Neural crest cell (in vitro differentiated cells): ENCODE measurements at regions not wholly inside any gene's neighbourhood (a gene's known extent, or its start where the extent isn't known, plus 50 kb on each side); places are given as distances from the start of the nearest gene placed in this dataset.
"Not testable (repeated sequence)": the region's sequence is repeated elsewhere in the genome, so short reads cannot be mapped to it uniquely, and the experiment has no call there.

Experiments used
- DNase-seq: peaks from one replicate; pipeline ENCODE4 v3.0.0; 2021; ENCODE audit warnings: low read depth, mixed read lengths, low spot score
- H3K27ac Mint-ChIP-seq: one replicate; pipeline ENCODE4 v1.8.0; 2021; ENCODE audit warnings: mild to moderate bottlenecking, mixed read lengths; ENCODE audit not compliant: unreplicated experiment
- H3K27me3 Mint-ChIP-seq: 2 replicates; pipeline ENCODE4 v1.8.0; 2021; ENCODE audit warnings: low read depth, mild to moderate bottlenecking, mixed read lengths
- H3K36me3 Mint-ChIP-seq: 2 replicates; pipeline ENCODE4 v1.8.0; 2021; ENCODE audit warnings: low read depth, mild to moderate bottlenecking, mixed read lengths
- H3K4me1 Mint-ChIP-seq: 2 replicates; pipeline ENCODE4 v1.8.0; 2021; ENCODE audit warnings: mixed read lengths
- H3K4me3 Mint-ChIP-seq: one replicate; pipeline ENCODE4 v1.8.0; 2021; ENCODE audit warnings: mild to moderate bottlenecking, mixed read lengths
- H3K9me3 Mint-ChIP-seq: 2 replicates; pipeline ENCODE4 v1.8.0; 2021; ENCODE audit warnings: mixed read lengths
- TF ChIP-seq, protein P1 (sequence below): fragments of 200-600 bp; sonication (generic); conservative IDR thresholded peaks from 2 replicates; pipeline ENCODE4 v1.5.0; 2021; ENCODE audit warnings: antibody characterized with exemption, mild to moderate bottlenecking

DNA sequence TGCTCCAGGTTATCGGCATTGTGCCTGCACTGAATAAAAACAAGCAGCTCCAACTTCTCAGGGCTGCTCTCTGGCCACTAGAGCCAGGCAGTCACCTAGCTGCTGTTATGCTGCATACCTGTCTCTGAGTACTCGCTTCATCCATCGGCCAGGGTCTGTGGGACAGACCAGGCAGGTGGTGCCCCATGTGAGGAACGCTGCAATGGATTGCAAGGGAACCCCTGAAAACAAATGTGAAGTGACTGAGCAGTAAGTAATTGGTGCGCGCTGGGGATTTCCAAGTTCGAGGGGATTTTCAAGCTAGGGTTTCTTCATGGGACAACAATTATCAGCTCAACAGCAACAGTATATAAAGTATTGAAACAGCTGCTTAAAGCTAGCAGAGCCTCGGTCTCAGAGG, 965.3 kb downstream of the AACS start:
- Mint-ChIP-seq H3K27me3 (no peaks in the 10 kb centered on the region), H3K4me1 (peaks cover 8% of the 10 kb centered on the region), H3K9me3 (peaks cover 4% of the 10 kb centered on the region), H3K27ac (no peak overlapping the region), H3K36me3 (no peaks in the 10 kb centered on the region), H3K4me3 (no peak overlapping the region)
- DNase-seq = no peak
- TF ChIP-seq, protein P1, sequence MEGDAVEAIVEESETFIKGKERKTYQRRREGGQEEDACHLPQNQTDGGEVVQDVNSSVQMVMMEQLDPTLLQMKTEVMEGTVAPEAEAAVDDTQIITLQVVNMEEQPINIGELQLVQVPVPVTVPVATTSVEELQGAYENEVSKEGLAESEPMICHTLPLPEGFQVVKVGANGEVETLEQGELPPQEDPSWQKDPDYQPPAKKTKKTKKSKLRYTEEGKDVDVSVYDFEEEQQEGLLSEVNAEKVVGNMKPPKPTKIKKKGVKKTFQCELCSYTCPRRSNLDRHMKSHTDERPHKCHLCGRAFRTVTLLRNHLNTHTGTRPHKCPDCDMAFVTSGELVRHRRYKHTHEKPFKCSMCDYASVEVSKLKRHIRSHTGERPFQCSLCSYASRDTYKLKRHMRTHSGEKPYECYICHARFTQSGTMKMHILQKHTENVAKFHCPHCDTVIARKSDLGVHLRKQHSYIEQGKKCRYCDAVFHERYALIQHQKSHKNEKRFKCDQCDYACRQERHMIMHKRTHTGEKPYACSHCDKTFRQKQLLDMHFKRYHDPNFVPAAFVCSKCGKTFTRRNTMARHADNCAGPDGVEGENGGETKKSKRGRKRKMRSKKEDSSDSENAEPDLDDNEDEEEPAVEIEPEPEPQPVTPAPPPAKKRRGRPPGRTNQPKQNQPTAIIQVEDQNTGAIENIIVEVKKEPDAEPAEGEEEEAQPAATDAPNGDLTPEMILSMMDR = no peak

DNA sequence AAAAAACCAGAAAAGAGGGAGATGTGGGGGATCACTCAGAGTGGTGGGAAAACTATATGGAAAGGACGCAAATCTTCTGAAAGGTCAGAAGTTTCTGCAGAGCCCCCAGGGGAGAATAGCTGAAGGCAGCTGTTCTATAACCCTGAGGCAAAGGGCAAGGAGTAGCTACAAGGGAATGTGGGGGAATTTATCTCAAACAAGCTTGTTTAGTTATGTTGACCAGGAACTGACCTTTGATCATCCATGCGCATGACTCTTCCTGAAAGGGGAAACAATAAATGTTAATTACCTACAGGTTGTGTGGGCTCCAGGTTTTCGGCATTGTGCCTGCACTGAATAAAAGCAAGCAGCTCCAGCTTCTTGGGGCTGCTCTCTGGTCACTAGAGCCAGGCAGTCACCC, 968.5 kb downstream of the AACS start:
- peaks cover 4% of the 10 kb centered on the region for H3K9me3 Mint-ChIP-seq
- H3K4me3 Mint-ChIP-seq = no peak overlapping the region
- H3K27me3 Mint-ChIP-seq = no peaks in the 10 kb centered on the region
- H3K4me1 Mint-ChIP-seq = peaks cover 15% of the 10 kb centered on the region
- TF ChIP-seq, protein P1 = no peak
- no peak for DNase-seq
- H3K36me3 Mint-ChIP-seq = no peaks in the 10 kb centered on the region
- no peak overlapping the region for H3K27ac Mint-ChIP-seq

GRCh38 chr12:126036348-126036747, 971.1 kb downstream of the AACS start:
- H3K36me3 Mint-ChIP-seq = no peaks in the 10 kb centered on the region
- no peaks in the 10 kb centered on the region for H3K27me3 Mint-ChIP-seq
- TF ChIP-seq, protein P1 = no peak
- no peak overlapping the region for H3K4me3 Mint-ChIP-seq
- H3K9me3 Mint-ChIP-seq = peaks cover 6% of the 10 kb centered on the region
- H3K4me1 Mint-ChIP-seq = peaks cover 15% of the 10 kb centered on the region
- DNase-seq = no peak
- H3K27ac Mint-ChIP-seq = no peak overlapping the region

- DNase-seq = no peak
- peaks cover 11% of the 10 kb centered on the region for H3K27me3 Mint-ChIP-seq
- no peak overlapping the region for H3K4me3 Mint-ChIP-seq
- TF ChIP-seq, protein P1 = no peak
- peaks cover 6% of the 10 kb centered on the region for H3K9me3 Mint-ChIP-seq
- H3K27ac Mint-ChIP-seq = no peak overlapping the region
- H3K4me1 Mint-ChIP-seq = peaks cover 6% of the 10 kb centered on the region
- no peaks in the 10 kb centered on the region for H3K36me3 Mint-ChIP-seq
Observed at GRCh38 chr12:126038434-126038833, 973.2 kb downstream of the AACS start.

GRCh38 chr12:126040307-126040706, 975.1 kb downstream of the AACS start:
- H3K27ac Mint-ChIP-seq = no peak overlapping the region
- no peaks in the 10 kb centered on the region for H3K36me3 Mint-ChIP-seq
- H3K4me1 Mint-ChIP-seq = peaks cover 6% of the 10 kb centered on the region
- peaks cover 9% of the 10 kb centered on the region for H3K9me3 Mint-ChIP-seq
- H3K27me3 Mint-ChIP-seq = peaks cover 14% of the 10 kb centered on the region
- no peak for DNase-seq
- no peak overlapping the region for H3K4me3 Mint-ChIP-seq
- TF ChIP-seq, protein P1 = no peak

DNA sequence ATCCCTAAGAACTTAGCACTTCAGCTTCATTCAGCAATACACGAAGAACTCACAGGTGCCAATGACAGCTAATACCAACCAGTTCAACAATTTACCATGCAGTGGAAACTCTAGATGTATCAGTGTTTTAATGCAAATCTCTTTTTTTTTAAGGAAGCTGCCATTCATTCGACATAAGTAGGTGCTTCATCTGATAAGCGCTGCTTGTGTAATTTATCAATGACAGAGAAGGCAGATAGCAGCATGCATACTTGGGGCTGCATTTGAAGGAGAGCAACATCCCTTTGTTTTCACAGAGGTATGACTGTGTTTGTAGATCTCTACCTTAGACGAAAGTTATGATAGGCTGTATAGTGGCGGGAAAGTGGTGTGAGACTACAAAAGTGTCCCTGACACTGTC, 977.1 kb downstream of the AACS start:
- H3K4me3 Mint-ChIP-seq = no peak overlapping the region
- peaks cover 22% of the 10 kb centered on the region for H3K9me3 Mint-ChIP-seq
- no peaks in the 10 kb centered on the region for H3K36me3 Mint-ChIP-seq
- no peak overlapping the region for H3K27ac Mint-ChIP-seq
- no peak for DNase-seq
- peaks cover 18% of the 10 kb centered on the region for H3K27me3 Mint-ChIP-seq
- TF ChIP-seq, protein P1 = no peak
- H3K4me1 Mint-ChIP-seq = no peaks in the 10 kb centered on the region

DNA sequence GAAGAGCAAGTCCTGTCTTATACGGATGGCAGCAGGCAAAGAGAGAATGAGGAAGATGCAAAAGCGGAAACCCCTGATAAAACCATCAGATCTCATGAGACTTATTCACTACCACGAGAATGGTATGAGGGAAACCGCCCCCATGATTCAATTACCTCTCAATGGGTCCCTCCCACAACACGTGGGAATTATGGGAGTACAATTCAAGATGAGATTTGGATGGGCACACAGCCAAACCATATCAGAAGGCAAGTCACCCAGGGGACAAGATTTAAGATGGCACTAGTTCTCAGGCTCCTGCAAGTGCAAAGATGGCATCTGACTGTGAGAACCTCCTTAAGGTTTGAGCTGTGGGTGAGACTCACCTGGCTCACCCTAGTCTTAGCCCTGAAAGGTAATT, 984.3 kb downstream of the AACS start:
- H3K9me3 Mint-ChIP-seq = peaks cover 13% of the 10 kb centered on the region
- DNase-seq, H3K27ac Mint-ChIP-seq, H3K4me1 Mint-ChIP-seq, H3K36me3 Mint-ChIP-seq, H3K27me3 Mint-ChIP-seq, H3K4me3 Mint-ChIP-seq: not testable (repeated sequence)
